ENCODE measurements at regions not wholly inside any gene's neighbourhood (a gene's known extent, or its start where the extent isn't known, plus 50 kb on each side); places are given as distances from the start of the nearest gene placed in this dataset.

DNA sequence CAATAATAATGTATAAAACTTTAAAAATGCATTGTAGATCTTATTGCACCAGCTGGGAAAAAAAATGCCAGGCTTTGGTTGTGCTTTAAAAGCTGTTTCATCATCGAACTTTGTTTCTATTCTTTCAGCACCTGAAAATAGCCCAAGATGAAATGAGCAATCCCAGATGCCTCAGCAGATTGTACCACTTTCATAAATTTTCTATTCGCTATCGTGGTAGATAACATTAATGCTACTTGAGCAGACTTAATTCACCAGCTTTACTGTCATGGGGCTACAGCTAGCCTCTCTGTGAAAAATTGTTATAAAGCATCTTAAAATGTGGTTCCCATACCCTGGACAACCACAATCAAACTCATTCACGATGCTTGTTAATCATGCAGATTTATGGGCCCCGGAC lies 599.6 kb upstream of the HS3ST1 start (continued):
- TF ChIP-seq, protein P1, sequence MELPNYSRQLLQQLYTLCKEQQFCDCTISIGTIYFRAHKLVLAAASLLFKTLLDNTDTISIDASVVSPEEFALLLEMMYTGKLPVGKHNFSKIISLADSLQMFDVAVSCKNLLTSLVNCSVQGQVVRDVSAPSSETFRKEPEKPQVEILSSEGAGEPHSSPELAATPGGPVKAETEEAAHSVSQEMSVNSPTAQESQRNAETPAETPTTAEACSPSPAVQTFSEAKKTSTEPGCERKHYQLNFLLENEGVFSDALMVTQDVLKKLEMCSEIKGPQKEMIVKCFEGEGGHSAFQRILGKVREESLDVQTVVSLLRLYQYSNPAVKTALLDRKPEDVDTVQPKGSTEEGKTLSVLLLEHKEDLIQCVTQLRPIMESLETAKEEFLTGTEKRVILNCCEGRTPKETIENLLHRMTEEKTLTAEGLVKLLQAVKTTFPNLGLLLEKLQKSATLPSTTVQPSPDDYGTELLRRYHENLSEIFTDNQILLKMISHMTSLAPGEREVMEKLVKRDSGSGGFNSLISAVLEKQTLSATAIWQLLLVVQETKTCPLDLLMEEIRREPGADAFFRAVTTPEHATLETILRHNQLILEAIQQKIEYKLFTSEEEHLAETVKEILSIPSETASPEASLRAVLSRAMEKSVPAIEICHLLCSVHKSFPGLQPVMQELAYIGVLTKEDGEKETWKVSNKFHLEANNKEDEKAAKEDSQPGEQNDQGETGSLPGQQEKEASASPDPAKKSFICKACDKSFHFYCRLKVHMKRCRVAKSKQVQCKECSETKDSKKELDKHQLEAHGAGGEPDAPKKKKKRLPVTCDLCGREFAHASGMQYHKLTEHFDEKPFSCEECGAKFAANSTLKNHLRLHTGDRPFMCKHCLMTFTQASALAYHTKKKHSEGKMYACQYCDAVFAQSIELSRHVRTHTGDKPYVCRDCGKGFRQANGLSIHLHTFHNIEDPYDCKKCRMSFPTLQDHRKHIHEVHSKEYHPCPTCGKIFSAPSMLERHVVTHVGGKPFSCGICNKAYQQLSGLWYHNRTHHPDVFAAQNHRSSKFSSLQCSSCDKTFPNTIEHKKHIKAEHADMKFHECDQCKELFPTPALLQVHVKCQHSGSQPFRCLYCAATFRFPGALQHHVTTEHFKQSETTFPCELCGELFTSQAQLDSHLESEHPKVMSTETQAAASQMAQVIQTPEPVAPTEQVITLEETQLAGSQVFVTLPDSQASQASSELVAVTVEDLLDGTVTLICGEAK (IDR thresholded peaks at IDR 0.05): no peak
- TF ChIP-seq, protein P1 (CRISPR knock-in tag; IDR thresholded peaks at IDR 0.05): no peak
- TF ChIP-seq LEF1 (IDR thresholded peaks at IDR 0.05): no peak

Measured in K562 (cell line).